Stimulated activated CD4-positive, alpha-beta T cell treated with anti-CD3 and anti-CD28 coated beads, Interleukin-12 subunit alpha, Interleukin-12 subunit beta, amount 100 ng/mL, for 4 hours (primary cell): ENCODE measurements at regions not wholly inside any gene's neighbourhood (a gene's known extent, or its start where the extent isn't known, plus 50 kb on each side); places are given as distances from the start of the nearest gene placed in this dataset.

ENCODE experiments used
- DNase-seq: peaks from one replicate; pipeline ENCODE4 v3.0.0-alpha.2; 2020

DNA sequence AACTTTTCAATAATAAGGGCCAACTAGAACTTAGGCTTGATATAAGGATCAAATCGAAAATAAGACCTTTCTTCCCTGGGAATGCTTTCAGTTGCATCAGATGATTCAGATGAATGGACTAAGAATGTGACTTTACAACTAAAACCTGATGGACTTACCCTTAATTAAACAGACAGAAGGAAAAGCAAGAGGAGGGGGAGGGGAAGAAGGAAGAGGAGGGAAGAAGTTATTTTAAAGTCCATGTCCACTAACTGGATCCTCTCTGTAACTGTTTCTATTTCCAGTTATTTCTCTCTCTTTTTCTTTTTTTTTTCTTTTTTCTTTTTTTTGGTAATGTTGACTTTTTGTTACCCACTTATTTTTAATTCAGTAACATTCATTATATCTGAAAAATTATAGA is 486.0 kb downstream of the MAFB start:
- DNase-seq, result no peak

DNA sequence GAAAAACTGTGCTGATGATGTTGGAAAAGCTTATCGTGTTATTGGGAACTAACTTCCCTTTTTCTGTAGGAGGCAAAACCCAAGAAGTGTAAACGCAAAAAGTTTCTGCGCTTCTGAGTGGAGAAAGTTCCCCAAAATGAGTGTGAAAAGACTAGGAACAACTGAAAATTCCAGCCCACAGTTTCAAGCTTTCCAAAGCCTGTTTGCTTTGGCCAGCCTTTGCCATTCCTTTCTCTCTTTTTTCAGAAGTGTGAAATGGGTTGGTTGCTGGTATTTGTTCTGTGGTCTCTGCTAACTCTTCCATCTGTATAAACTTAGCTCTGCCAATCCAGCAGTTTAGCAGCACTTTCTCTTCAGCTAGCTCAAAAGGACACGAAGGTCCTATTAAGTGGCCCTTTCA is 491.3 kb downstream of the MAFB start:
- no peak for DNase-seq

DNA sequence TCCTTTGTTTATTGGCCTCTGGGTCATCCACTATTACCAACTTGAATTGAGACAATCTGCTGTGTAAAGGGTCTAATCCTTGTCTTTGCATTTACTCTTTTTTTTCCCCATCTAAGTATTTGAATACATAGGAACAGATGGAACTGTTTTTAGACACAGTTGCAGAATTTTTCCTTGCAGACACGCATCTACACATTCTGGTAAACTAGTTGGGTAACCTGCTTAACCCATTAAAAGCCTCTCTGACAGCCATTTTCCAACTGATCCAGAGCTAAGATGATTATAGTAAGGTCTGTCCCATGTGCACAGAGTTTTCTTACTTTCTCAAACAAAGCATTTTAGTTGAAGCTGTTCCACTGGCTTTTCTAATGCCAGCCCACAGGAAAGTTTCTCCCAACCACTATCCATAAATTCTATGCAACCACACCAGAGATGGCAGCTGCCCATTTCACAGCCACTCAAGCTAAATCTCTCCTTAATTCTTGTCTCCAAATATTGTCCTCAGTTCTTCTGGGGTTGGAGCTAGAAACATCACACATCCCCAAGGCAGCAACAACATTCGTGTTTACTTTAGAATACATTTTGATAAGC is 492.1 kb downstream of the MAFB start:
- DNase-seq, result no peak

DNA sequence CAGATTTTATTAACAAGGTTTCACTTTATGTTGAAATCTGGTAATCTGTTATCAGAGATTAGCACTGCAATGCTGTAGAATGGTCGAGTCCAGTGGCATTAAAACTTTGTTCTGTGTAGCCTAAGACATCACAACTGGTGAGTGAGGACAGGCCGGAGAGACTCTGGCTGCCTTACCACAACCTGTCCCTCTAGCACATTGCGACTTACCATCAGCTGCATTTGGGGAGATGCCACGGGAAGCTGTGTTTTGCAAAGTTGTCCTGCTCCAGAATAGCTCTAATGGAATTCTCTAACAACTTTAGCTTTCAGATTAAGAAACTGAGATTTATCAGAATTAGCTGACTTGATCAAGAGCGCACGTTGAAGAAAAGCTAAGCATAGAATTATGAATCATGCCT is 493.3 kb downstream of the MAFB start:
- no peak for DNase-seq

DNA sequence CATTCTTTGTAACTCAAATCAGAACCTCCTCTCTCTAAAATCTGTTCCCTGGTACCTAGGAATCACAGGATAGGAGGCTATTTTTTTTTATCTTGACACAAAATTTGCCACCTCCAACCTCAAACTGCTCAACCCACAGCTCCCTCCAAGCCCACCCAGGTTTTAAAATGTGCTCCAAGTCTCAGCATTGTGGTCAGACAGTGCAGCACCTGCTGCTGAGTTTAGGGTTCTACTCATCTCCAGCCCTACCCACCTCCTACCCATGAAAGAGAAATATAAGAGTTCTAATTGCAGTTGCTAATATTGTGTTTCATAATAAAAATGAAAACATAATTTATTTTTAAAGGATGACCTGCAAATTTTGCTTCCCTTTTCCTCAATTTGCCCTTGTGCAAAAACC is 496.5 kb downstream of the MAFB start:
- no peak for DNase-seq

DNA sequence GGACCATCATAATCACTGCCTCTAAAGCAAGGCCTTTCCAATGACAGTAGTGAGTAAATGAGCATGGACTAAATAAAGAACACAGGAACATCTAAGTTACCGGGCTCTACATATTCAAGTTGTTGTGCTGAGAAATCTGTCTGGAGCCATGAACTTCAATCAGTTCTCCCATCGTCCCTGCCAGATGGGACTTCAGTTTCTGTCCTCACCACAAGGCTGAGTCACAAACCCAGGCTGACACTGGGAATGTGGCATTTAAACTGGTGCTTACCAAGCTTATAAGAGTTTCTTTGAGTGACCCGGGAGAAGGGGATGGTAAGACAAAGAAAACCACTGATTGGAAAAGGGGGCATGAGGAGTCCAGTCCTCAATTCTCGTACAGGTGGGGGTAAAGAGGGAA is 497.0 kb downstream of the MAFB start:
- no peak for DNase-seq

DNA sequence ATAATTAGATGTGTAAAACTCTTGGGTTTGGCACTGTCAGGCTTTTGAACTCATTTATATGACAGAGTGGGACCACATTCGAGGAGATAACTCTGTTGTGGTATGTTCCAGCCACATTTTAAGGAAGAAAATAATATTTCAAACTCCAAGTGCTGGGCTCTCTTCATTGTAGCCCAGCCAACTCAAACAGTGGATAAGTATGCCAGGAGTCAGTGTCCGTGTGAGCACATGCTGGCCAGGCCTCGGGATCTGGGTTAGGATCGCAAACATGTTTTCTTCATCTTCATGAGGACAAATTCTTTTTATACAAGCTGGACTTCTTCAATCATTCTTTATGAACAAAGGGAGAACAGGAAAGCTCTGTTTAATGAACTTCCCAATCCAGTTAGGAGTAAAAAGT is 497.5 kb downstream of the MAFB start:
- DNase-seq, result no peak

DNA sequence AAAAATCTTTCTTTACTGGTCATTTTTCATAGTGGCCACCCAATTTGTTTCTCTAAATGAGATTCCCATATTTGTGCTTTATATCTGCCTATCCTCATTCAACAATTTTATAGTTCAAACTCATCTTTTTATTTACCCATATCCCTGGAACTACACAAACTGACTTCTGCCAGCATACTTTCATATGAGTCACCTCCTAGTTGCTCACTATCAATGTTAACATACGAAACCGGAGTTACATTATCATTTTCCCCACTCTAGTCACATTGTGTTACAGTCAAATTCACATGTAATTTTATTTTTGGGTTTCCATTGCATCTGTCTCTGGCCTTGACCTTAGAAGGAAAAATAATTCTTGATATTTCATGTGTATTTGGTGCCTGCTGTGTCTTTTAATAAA is 499.4 kb downstream of the MAFB start:
- no peak for DNase-seq

DNA sequence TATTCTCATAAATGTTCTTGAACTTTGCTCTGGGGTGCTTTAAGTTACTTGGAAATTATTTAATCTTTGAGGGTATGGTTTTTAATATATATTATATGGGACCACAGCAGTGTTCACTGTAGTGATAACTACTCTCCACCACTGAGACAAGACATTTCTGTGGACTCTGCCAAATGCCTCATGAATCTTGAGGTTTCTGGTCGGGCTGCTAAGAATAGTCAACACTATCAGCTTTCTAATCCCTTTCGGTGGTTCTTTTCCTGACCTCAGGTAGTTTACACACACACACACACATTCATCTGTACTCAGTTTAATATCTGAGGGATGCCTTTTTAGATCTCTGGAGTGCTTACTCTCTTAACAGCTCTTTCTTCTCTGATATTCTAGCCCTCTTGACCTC is 500.7 kb downstream of the MAFB start:
- no peak for DNase-seq

DNA sequence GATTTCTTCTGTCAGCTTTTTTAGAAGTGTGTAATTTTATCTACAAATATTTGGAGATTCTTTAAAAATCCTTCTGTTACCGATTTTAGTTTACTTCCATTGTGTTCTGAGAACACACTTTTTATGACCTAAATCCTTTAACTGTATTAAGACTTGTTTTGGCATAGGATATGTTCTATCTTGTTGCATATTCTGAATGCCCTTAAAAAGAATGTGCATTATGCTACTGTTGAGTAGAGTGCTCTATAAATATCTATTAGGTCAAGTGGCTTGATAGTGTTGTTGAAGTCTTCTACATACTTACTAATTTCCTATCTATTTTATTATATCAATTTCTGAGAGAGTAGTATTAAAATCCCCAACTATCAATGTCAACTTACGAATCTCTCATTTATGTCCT is 502.2 kb downstream of the MAFB start:
- DNase-seq, result no peak

DNA sequence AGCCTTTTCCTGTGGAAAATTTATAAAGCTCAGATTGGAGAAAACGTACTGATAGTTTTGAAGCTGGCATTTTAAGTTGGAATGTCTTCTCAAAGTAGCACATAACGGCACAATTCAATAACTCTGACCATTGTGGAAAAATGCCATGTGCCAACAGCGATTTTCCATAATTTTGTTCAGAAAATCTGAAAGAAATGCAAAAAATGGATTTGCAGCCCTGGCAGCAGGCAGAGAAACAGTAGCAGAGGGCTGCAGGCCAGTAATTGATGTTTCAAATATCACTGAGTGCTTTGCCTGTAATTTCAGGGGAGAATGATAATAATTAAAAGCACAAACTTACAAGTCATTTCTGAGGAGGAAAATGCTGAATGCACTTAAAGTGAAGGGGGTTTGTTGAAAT is 507.4 kb downstream of the MAFB start:
- no peak for DNase-seq

DNA sequence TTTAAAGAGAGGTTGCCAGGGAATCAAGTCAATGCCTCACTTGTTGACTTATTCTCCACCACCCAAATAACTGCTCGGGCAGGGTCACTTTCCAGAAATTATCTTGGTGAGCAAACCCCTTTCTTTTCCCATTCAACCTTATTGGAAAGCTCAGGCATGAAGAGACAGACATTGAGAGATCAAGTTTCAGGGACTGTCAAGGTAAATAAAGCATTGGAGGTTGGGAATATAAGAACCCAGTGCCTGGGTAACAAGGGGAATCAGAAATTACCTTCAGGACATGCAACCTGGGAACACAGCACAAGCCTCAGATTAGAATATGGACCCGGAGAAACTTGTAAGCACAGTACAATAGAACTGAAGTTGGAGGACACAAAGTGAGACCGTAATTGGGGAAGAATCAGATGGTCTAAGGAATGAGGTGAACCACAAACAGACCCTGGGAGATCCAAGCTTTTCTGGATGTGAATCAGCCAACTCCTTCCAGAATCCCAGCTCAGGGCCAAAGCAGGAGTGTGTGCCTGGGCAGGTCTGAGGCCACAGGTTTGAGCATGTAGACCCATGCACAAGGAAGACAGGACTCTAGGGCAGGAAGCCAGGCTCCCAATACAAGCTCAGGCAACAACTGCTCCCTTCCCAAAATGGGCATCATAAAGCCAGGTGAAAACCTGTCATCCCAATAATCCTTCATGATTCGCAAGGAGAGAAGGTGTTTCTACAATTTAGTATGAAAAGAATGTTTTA is 512.8 kb downstream of the MAFB start:
- no peak for DNase-seq

DNA sequence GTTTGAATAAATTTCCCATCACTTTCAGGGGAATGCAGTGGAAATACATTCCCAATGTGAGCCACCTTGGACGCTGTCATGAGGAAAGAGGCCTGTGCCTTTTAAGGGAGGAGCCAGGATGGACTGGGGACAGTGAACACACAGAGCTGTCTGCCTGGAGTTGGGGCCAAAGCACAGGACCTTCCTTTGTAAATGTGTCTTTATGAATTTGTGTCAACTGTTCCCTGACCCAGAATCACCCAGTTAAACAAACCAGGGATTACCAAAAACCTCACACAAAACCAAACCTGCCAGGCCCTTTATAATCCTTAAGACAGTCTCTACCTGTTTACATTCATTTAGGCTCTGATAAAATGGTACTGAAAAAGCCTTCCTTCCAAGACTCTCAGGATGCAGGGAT is 513.7 kb downstream of the MAFB start:
- DNase-seq, result no peak

DNA sequence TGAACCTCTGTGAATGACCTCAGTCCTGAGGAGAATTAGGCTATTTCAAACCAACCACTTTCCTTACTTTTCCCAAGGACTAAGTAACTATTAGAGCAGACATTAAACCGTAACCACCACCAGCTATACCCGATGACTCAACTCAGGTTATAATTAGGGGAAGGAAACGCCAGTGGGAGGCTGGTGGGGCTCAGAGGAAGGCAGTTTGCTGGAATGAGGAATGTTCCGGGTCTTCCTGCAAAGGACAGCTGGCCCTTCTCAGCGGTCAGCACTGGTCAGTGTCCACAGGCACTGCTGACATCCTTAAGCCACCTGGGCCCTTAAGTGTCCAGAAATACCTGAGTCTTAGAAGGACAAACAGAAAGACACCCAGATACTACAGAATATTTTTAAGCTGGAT is 515.2 kb downstream of the MAFB start:
- no peak for DNase-seq

DNA sequence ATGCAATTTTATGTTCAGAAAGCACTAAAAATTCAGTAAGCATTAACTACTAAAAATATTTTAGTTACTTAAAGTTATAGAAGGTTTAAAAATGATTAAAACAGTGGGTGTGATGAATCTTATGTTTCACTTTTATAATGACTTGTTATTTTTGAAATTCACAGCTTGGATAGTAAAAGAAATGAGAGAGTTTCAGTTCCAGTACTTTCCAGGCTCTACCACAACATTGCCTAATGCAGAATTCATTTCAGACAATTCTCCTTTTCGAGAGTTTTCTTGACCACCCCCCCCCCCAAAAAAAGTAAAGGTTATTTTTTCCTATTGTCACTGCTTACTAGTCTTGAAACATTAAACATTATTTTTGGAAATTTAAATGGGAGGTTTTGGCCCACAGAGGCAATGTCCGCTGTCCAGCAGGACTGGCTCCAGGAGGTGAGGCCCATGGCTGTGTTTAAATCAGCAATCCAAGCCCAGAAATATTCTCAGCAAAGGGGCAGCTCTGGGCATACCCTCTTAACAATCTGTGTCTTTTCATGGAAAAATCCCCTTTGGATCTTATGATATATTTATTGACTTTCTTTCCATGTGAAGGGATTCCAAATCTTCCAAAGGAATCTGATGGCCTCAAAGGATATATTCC is 519.9 kb downstream of the MAFB start:
- no peak for DNase-seq

DNA sequence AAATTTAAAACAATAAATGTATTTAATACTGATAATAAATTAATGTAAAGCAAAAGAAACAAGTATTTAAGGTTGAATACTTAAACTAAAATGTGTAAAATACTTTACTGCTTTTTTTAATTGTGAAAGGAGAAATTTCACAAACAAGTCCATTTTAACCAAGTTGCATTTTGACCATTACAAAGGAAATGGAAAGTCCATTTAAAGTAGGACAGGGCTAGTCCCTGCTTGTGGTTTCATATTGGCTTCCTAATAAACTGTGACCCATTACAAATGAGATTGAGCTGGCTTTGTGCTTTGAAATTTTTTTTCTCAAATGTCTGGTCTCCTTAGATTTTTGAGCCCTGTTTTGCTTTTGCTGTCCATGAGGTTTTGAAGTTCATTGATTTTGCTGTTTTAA is 527.6 kb downstream of the MAFB start:
- DNase-seq, result no peak

DNA sequence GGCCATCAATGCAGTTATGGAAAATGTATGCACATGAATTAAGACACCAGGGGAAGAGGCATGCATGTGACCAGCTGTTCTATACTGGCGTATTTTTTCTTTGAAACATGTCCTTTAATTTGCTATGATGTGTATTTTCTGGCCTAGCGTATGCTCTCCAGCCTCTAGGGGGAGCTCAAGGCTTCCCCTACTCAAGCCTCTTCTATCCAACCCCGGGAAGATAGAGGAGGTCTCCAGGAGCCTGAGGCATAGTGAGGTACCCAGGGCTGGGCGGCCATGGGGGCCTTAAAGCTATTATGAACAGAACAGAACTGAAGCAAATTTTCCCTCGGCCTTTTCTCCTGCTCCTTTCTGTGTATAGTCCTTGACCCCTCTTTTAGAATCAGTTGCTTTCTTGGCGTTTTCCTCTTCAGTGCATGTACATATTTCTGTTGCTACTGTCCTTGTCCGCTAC is 528.9 kb downstream of the MAFB start:
- DNase-seq, result no peak

DNA sequence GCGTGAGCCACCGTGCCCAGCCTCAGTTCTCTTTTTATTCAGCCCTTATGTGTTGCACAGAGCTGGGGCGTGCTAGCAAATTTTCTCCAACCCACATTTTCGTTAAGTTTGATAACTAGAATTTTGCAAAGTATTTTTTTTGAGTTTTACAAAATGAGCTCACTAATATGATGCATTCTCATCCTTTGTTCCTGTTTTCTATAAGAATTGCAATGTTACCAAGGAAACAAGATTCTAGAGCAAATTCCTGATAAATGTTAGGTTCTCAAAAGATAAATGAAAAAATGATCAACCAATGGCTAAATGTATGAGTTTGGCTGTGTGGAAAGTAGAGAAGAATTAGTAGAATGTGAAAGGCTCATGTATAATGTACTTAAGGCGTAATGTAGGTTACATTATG is 529.8 kb downstream of the MAFB start:
- DNase-seq, result no peak

DNA sequence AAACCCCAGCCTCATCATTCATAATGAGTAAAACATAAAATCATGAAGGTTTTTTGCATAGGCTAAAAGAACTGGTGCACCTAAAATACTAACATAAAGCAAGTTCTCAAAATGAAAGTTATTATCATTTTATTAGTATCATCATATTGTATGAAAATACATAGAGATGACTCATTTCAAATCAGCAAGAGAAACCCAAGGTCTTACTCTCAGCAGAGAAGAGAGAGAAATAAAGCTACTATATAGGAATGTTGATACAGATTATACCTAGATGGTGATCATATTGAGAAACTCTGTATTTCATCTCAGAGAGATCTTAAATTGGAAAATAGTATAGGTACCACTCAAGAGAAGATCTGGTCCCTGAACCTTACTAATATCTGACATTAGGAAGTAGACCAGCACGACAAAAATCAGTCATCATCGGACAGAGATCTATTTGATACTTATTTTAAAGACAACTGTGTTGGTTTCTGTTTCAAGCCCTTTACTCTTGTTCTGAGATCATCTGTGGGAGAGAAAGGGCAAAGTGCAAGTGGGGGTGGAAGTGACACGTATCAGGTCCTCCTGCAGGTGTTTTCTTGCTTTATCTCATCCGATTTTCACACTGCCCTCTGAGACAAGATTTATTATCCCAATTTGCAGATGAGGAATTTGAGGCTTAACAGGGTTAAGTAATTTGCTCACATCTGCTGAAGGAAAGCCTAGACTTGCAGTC is 532.3 kb downstream of the MAFB start:
- no peak for DNase-seq

DNA sequence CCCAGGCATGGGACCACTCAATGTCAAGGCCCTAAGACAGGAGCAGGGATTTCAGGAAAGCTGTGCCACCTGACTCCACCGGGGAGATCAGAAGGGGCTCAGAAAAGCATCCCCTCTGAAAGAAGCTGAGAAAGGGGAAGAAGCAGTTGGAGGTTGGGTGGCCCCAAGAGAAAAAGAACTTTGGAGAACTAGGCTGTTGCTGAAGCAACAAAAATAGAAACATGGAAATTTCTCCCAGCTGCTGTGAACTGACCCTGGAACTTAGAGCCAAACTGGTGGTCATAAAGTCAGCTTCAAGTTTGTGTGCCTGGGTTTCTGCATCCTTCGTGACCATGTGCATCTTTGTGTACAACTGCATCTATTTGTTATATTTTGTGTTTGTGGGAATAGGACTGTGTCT is 534.5 kb downstream of the MAFB start:
- DNase-seq, result no peak

DNA sequence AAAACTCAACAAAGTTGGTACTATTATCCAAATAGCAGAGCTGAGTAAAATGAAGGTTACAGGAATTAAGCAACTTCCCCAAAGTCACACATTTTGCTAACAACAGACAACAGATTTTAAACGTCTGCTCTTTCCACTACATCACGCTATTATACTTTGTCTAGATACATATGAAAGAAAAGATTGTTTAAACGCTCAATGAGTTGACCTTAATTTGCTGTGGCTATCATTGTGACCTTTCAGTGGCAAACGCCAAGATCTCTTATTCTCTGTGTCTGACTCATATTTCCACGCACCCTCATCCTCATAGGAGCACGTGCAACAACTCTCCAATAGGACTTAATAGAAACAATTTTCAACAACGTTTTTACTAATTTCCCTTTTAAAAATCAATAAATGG is 540.1 kb downstream of the MAFB start:
- DNase-seq, result no peak

DNA sequence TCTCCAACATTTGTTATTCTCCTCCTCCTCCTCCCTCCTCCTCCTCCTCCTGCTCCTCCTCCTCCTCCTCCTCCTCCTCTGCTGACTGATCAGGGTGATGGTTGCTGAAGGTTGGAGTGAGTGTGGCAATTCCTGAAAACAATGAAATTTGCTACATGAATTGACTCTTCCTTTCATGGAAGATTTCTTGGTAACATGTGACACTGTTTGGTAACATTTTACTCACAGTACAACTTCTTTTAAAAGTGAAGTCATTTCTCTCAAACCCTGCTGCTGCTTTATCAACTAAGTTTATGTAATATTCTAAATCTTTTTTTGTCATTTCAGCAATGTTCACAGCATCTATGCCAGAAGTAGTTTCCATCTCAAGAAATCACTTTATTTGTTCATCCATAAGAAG is 543.0 kb downstream of the MAFB start:
- no peak for DNase-seq

DNA sequence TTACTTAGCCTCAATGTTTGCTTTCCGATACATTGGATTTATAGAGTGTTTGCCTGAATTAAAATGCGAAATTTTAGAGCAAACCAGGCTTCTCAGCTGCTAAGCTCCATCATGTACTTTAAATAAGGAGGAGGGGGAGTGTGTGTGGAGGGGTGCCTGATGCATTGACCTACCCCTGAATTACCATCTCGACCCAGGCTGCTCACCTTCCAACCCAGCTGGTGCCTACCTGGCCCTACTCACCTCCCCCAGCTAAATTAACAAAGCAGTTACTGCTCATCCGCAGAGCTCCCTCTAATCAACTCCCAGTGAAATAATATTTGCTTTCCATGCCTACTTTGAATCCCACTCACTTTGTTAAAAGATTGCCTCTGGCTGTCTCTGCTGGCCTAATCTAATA is 544.5 kb downstream of the MAFB start:
- no peak for DNase-seq

DNA sequence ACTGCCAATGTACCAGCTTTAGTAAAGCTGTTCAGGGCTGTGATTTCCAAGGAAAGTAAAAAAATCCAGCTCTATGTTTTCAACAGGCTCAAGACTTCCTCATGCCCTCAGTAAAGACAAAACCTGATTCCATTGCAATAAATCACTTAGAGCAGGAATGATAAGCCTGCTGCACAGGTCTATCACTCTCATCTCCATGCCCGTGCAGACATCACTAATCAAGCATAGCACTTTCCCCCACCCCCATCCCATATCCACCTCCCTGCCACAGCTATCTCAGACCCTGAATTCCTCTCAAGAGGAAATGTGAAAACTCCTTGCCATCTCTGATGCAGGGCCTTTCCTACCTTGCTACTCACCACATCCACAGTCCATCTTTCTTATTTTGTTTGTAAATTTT is 554.9 kb downstream of the MAFB start:
- DNase-seq, result no peak
